Hepatocyte (in vitro differentiated cells): ENCODE measurements at regions not wholly inside any gene's neighbourhood (a gene's known extent, or its start where the extent isn't known, plus 50 kb on each side); places are given as distances from the start of the nearest gene placed in this dataset.

Source experiments
- DNase-seq: peaks from one replicate; pipeline ENCODE4 v3.0.0-alpha.2; 2016; ENCODE audit warnings: low spot score
- H2AFZ ChIP-seq: fragments of 200-600 bp; sonication (generic); 2 replicates; pipeline ENCODE4 v1.6.0; 2016; ENCODE audit warnings: antibody characterized with exemption, mild to moderate bottlenecking
- H3K27ac ChIP-seq: fragments of 200-600 bp; sonication (generic); 2 replicates; pipeline ENCODE4 v1.5.1; 2016; ENCODE audit warnings: mild to moderate bottlenecking
- H3K27me3 ChIP-seq: fragments of 200-600 bp; sonication (generic); 2 replicates; pipeline ENCODE4 v1.6.1; 2016
- H3K36me3 ChIP-seq: fragments of 200-600 bp; sonication (generic); replicated peaks from 2 replicates; pipeline ENCODE4 v1.5.1; 2016; ENCODE audit warnings: low read depth; ENCODE audit not compliant: insufficient read depth
- H3K4me1 ChIP-seq: fragments of 200-600 bp; sonication (generic); 2 replicates; pipeline ENCODE4 v1.5.1; 2016; ENCODE audit warnings: mild to moderate bottlenecking, moderate library complexity; ENCODE audit not compliant: insufficient read depth
- H3K4me2 ChIP-seq: fragments of 200-600 bp; sonication (generic); 2 replicates; pipeline ENCODE4 v1.6.0; 2016
- H3K4me3 ChIP-seq: fragments of 200-600 bp; sonication (generic); 2 replicates; pipeline ENCODE4 v1.5.1; 2016; ENCODE audit warnings: mild to moderate bottlenecking
- H3K79me2 ChIP-seq: fragments of 200-600 bp; sonication (generic); 2 replicates; pipeline ENCODE4 v1.6.0; 2017; ENCODE audit warnings: mild to moderate bottlenecking
- H3K9me2 ChIP-seq: fragments of 200-600 bp; sonication (generic); replicated peaks from 2 replicates; pipeline ENCODE4 v1.6.0; 2017; ENCODE audit warnings: mild to moderate bottlenecking; ENCODE audit not compliant: insufficient read depth
- H3K9me3 ChIP-seq: fragments of 200-600 bp; sonication (generic); 2 replicates; pipeline ENCODE4 v1.5.1; 2016; ENCODE audit warnings: low read depth, mild to moderate bottlenecking
- H4K20me1 ChIP-seq: fragments of 200-600 bp; sonication (generic); 2 replicates; pipeline ENCODE4 v1.6.0; 2016; ENCODE audit warnings: mild to moderate bottlenecking; ENCODE audit not compliant: insufficient read depth, poor library complexity, severe bottlenecking
- EZH2 ChIP-seq: fragments of 200-600 bp; sonication (generic); IDR thresholded peaks from 2 replicates; pipeline ENCODE4 v1.6.1; 2016; ENCODE audit warnings: antibody characterized with exemption, mild to moderate bottlenecking, borderline replicate concordance
- EZH2phosphoT487 ChIP-seq: fragments of 200-600 bp; sonication (generic); IDR thresholded peaks from one replicate; pipeline ENCODE4 v1.6.1; 2018; ENCODE audit warnings: antibody characterized with exemption, mild to moderate bottlenecking, low read depth, moderate library complexity; ENCODE audit not compliant: unreplicated experiment, severe bottlenecking
- WGBS: methylation state at CpG from one replicate; pipeline ENCODE4 v1.1.6; 2016; ENCODE audit warnings: low lambda C conversion rate; ENCODE audit errors: missing lambda C conversion rate; 5-methylcytosine and 5-hydroxymethylcytosine counted together

DNA sequence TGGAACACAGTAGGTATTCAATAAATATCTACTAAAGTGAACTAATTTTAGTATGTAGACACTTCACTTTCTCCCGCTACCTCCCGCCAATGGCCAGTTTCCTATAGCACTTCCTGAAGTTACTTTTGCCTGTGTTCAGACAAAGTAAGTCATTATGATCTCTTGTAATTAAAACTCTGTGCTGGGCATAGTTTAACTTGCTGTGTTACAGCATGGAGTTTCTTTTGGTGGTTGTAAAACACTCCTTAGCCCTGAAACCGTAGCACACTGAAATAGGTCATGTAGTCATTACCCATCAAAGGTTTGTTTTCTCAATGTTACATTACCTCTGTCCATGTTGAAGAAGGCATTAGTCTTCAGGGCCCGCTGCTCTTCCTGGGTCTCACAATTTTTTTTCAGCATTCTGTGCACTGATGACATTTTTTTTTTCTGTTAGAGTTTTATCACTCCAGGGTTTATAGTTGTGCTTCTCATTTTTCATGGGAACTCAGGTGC is 54.0 kb upstream of the CENPW start:
- DNase-seq = no peak
- Histone ChIP-seq H3K4me2 (no peak overlapping the region), H4K20me1 (no peaks in the 10 kb centered on the region), H3K4me3 (no peak overlapping the region), H3K36me3 (no peaks in the 10 kb centered on the region), H3K79me2 (no peaks in the 10 kb centered on the region), H3K9me2 (no peaks in the 10 kb centered on the region), H3K27me3 (no peaks in the 10 kb centered on the region), H3K9me3 (no peaks in the 10 kb centered on the region), H3K4me1 (no peaks in the 10 kb centered on the region), H2AFZ (no peak overlapping the region), H3K27ac (no peak overlapping the region)
- TF ChIP-seq EZH2 (no peak), EZH2phosphoT487 (no peak)
- 86% methylated on average over 4 of the region's 4 CpGs for WGBS
